ENCODE measurements at regions not wholly inside any gene's neighbourhood (a gene's known extent, or its start where the extent isn't known, plus 50 kb on each side); places are given as distances from the start of the nearest gene placed in this dataset.

GRCh38 chr2:221268631-221269030 lies 303.5 kb downstream of the EPHA4 start:
- no peak for TF ChIP-seq CTCF (conservative IDR thresholded peaks at IDR 0.05; ENCODE audit: low read length)
- no peak for TF ChIP-seq EZH2phosphoT487 (IDR thresholded peaks at IDR 0.05; ENCODE audit: borderline replicate concordance)

Data from Loucy (cell line).